ENCODE measurements at regions not wholly inside any gene's neighbourhood (a gene's known extent, or its start where the extent isn't known, plus 50 kb on each side); places are given as distances from the start of the nearest gene placed in this dataset.

- TF ChIP-seq CTCF (IDR thresholded peaks at IDR 0.05; ENCODE audit: insufficient read depth, low read length) (no peak), GABPA (IDR thresholded peaks at IDR 0.05; ENCODE audit: low read depth) (no peak)
These were observed 1787.2 kb upstream of the SEL1L start for GRCh38 chr14:83320837-83321236.
